ENCODE measurements at regions not wholly inside any gene's neighbourhood (a gene's known extent, or its start where the extent isn't known, plus 50 kb on each side); places are given as distances from the start of the nearest gene placed in this dataset.

GRCh38 chr1:216960716-216961115 lies 237.5 kb upstream of the ESRRG start:
- no peak for TF ChIP-seq CTCF (IDR thresholded peaks at IDR 0.05)
- no peak for TF ChIP-seq POLR2A (IDR thresholded peaks at IDR 0.05)
